HG03354 (cell line): ENCODE measurements at regions not wholly inside any gene's neighbourhood (a gene's known extent, or its start where the extent isn't known, plus 50 kb on each side); places are given as distances from the start of the nearest gene placed in this dataset.

Source experiments
- ATAC-seq: cut with Tn5 transposase; IDR thresholded peaks from one replicate; pipeline ENCODE4 v1.9.1; 2021; ENCODE audit warnings: mild to moderate bottlenecking; ENCODE audit not compliant: unreplicated experiment, poor library complexity, severe bottlenecking

- no peak for ATAC-seq
These were observed 74.9 kb downstream of the SLC25A47 start for GRCh38 chr14:100398044-100398443.

- no peak for ATAC-seq
These were observed 76.1 kb downstream of the SLC25A47 start for GRCh38 chr14:100399052-100399849.

- ATAC-seq = no peak
These were observed 77.0 kb downstream of the SLC25A47 start for GRCh38 chr14:100400115-100400514.

GRCh38 chr14:100401031-100401692 is 78.0 kb downstream of the SLC25A47 start:
- ATAC-seq = no peak

GRCh38 chr14:100401792-100402191 is 78.7 kb downstream of the SLC25A47 start:
- no peak for ATAC-seq

- ATAC-seq = no peak
These were observed 79.5 kb downstream of the SLC25A47 start for GRCh38 chr14:100402631-100403030.

- ATAC-seq = no peak
These were observed 80.0 kb downstream of the SLC25A47 start for GRCh38 chr14:100403105-100403504.

- no peak for ATAC-seq
These were observed 80.7 kb downstream of the SLC25A47 start for GRCh38 chr14:100403802-100404365.

- ATAC-seq = no peak
These were observed 81.3 kb downstream of the SLC25A47 start for GRCh38 chr14:100404419-100404818.

GRCh38 chr14:100405760-100406455 is 82.8 kb downstream of the SLC25A47 start:
- ATAC-seq = no peak

GRCh38 chr14:100406505-100407131 is 83.5 kb downstream of the SLC25A47 start:
- ATAC-seq = no peak

- no peak for ATAC-seq
These were observed 84.4 kb downstream of the SLC25A47 start for GRCh38 chr14:100407376-100408102.

GRCh38 chr14:100408350-100409002 is 85.3 kb downstream of the SLC25A47 start:
- no peak for ATAC-seq

GRCh38 chr14:100409003-100409360 is 85.8 kb downstream of the SLC25A47 start:
- ATAC-seq = no peak

- ATAC-seq = no peak
These were observed 86.5 kb downstream of the SLC25A47 start for GRCh38 chr14:100409651-100410050.

GRCh38 chr14:100410056-100410565 is 87.0 kb downstream of the SLC25A47 start:
- ATAC-seq = no peak

GRCh38 chr14:100413699-100414098 is 90.6 kb downstream of the SLC25A47 start:
- ATAC-seq = no peak

- no peak for ATAC-seq
These were observed 92.1 kb downstream of the SLC25A47 start for GRCh38 chr14:100415226-100415625.
